GM23338 (cell line): ENCODE measurements at regions not wholly inside any gene's neighbourhood (a gene's known extent, or its start where the extent isn't known, plus 50 kb on each side); places are given as distances from the start of the nearest gene placed in this dataset.
A peak's percentile ranks its signal among the peaks of the same experiment; 100 is the strongest.

ENCODE experiments used
- CREB1 ChIP-seq: fragments of 250-450 bp; sonication (Bioruptor Pico); IDR thresholded peaks from 2 replicates; pipeline ENCODE4 v1.5.0; 2020; ENCODE audit warnings: low read depth, mild to moderate bottlenecking, moderate library complexity
- CTCF ChIP-seq, 2 experiments: fragments of 200-600 bp in 1 of 2; sonication (generic) in 1 of 2; conservative IDR thresholded peaks; 2 replicates each; pipeline versions ENCODE4 v1.5.1 to v1.6.1; 2016 to 2017; ENCODE audit warnings: antibody characterized with exemption in 2 of 2, low read depth in 2 of 2, mild to moderate bottlenecking in 2 of 2, moderate library complexity in 1 of 2
- ETS1 ChIP-seq: IDR thresholded peaks from 2 replicates; pipeline ENCODE4 v1.6.1; 2016; ENCODE audit warnings: antibody characterized with exemption
- EZH2 ChIP-seq: fragments of 200-600 bp; sonication (generic); IDR thresholded peaks from one replicate; pipeline ENCODE4 v1.8.0; 2017; ENCODE audit warnings: antibody characterized with exemption, mild to moderate bottlenecking, low read depth; ENCODE audit not compliant: unreplicated experiment
- EZH2phosphoT487 ChIP-seq: fragments of 200-600 bp; sonication (generic); IDR thresholded peaks from one replicate; pipeline ENCODE4 v1.8.1; 2018; ENCODE audit warnings: antibody characterized with exemption; ENCODE audit not compliant: unreplicated experiment
- JUNB ChIP-seq: IDR thresholded peaks from one replicate; pipeline ENCODE4 v1.6.1; 2016; ENCODE audit warnings: antibody characterized with exemption; ENCODE audit not compliant: unreplicated experiment
- NANOG ChIP-seq: IDR thresholded peaks from 2 replicates; pipeline ENCODE4 v1.6.1; 2016; ENCODE audit warnings: antibody characterized with exemption, borderline replicate concordance
- POLR2AphosphoS5 ChIP-seq: IDR thresholded peaks from 2 replicates; pipeline ENCODE4 v1.6.1; 2016; ENCODE audit warnings: antibody characterized with exemption, low read depth
- REST ChIP-seq: IDR thresholded peaks from one replicate; pipeline ENCODE4 v1.6.1; 2018; ENCODE audit warnings: antibody characterized with exemption; ENCODE audit not compliant: unreplicated experiment
- STAT1 ChIP-seq: IDR thresholded peaks from one replicate; pipeline ENCODE4 v1.6.1; 2016; ENCODE audit warnings: antibody characterized with exemption; ENCODE audit not compliant: unreplicated experiment
- ZNF114 ChIP-seq: fragments of 250-450 bp; sonication (Bioruptor Pico); IDR thresholded peaks from 2 replicates; pipeline ENCODE4 v1.5.0; 2020; ENCODE audit warnings: mild to moderate bottlenecking, moderate library complexity
- ZNF331 ChIP-seq: fragments of 250-450 bp; sonication (Bioruptor Pico); IDR thresholded peaks from 2 replicates; pipeline ENCODE4 v1.5.0; 2020; ENCODE audit warnings: low read depth, mild to moderate bottlenecking, moderate library complexity
- ZNF462 ChIP-seq: fragments of 250-450 bp; sonication (Bioruptor Pico); IDR thresholded peaks from 2 replicates; pipeline ENCODE4 v1.5.0; 2020; ENCODE audit warnings: mild to moderate bottlenecking, moderate library complexity

- TF ChIP-seq NANOG = peak; percentile 81
- no peak for TF ChIP-seq POLR2AphosphoS5
- peak; percentile 11; a peak in 1 of 4 replicates for TF ChIP-seq CTCF (conservative IDR thresholded peaks at IDR 0.05; ENCODE audit: low read depth in 2 of 2)
- TF ChIP-seq REST = no peak
- no peak for TF ChIP-seq EZH2
- TF ChIP-seq ZNF114 (CRISPR knock-in tag) = peak; percentile 70; the same call in 1 of the 2 replicates
- TF ChIP-seq EZH2phosphoT487 = no peak
- no peak for TF ChIP-seq JUNB
- no peak for TF ChIP-seq STAT1
- TF ChIP-seq ZNF331 (CRISPR knock-in tag) = no peak
- no peak for TF ChIP-seq ETS1
- no peak for TF ChIP-seq CREB1 (CRISPR knock-in tag)
- peak; percentile 65 for TF ChIP-seq ZNF462 (CRISPR knock-in tag)
Measured at GRCh38 chr5:167905919-167906853, 385.3 kb upstream of the WWC1 start.
